PC-3 (cell line): ENCODE measurements at regions not wholly inside any gene's neighbourhood (a gene's known extent, or its start where the extent isn't known, plus 50 kb on each side); places are given as distances from the start of the nearest gene placed in this dataset.

Experiments
- ATAC-seq: fragments of 200-7000 bp; cut with Tn5 transposase; 2 replicates; pipeline ENCODE4 v1.9.1; 2020; ENCODE audit warnings: mild to moderate bottlenecking, moderate library complexity
- BruUV-seq: library from RNA; stranded (reverse); fragments of 400-500 nt; replicated peaks from 2 replicates; lab custom pipeline; 2021; lab: Mats Ljungman, UMichigan
- CTCF ChIA-PET: fragments of 300-600 bp; sonication (Branson Sonifier 250); formaldehyde crosslinking; loops from one replicate; lab custom pipeline; 2022; ENCODE audit warnings: antibody characterized with exemption; lab: Charles Lee
- POLR2A ChIA-PET: fragments of 300-600 bp; sonication (Branson Sonifier 250); formaldehyde crosslinking; loops from one replicate; lab custom pipeline; 2022; ENCODE audit warnings: antibody characterized with exemption; ENCODE audit not compliant: unreplicated experiment; lab: Charles Lee
- DNase-seq: peaks from one replicate; pipeline ENCODE4 v3.0.0-alpha.2; 2015
- H2AFZ ChIP-seq: fragments of 300-600 bp; sonication (generic); 2 replicates; pipeline ENCODE4 v1.6.0; 2016; ENCODE audit warnings: antibody characterized with exemption, low read length
- H3F3A ChIP-seq: fragments of 300-600 bp; sonication (generic); one replicate; pipeline ENCODE4 v1.6.0; 2017; ENCODE audit warnings: antibody characterized with exemption, low read length, control low read depth, mild to moderate bottlenecking; ENCODE audit not compliant: unreplicated experiment
- H3K27ac ChIP-seq: fragments of 300-600 bp; sonication (generic); 2 replicates; pipeline ENCODE4 v1.5.1; 2016; ENCODE audit warnings: mild to moderate bottlenecking, low read length
- H3K27me3 ChIP-seq: fragments of 300-600 bp; sonication (generic); 2 replicates; pipeline ENCODE4 v1.6.1; 2016; ENCODE audit warnings: low read length, mixed read lengths
- H3K36me3 ChIP-seq: fragments of 300-600 bp; sonication (generic); 2 replicates; pipeline ENCODE4 v1.6.1; 2016; ENCODE audit warnings: low read depth, mixed run types, low read length, mixed read lengths
- H3K4me1 ChIP-seq: fragments of 300-600 bp; sonication (generic); 2 replicates; pipeline ENCODE4 v1.5.1; 2016; ENCODE audit warnings: low read length; ENCODE audit not compliant: insufficient read depth
- H3K4me2 ChIP-seq: fragments of 300-600 bp; sonication (generic); 2 replicates; pipeline ENCODE4 v1.6.0; 2016; ENCODE audit warnings: low read length
- H3K4me3 ChIP-seq: fragments of 300-600 bp; sonication (generic); 2 replicates; pipeline ENCODE4 v1.5.1; 2016; ENCODE audit warnings: mild to moderate bottlenecking, low read length, mixed read lengths
- H3K79me2 ChIP-seq: fragments of 300-600 bp; sonication (generic); 2 replicates; pipeline ENCODE4 v1.6.1; 2017; ENCODE audit warnings: low read length, mixed read lengths
- H3K9ac ChIP-seq: fragments of 300-600 bp; sonication (generic); 2 replicates; pipeline ENCODE4 v1.6.0; 2016; ENCODE audit warnings: mild to moderate bottlenecking, low read length
- H3K9me2 ChIP-seq: fragments of 300-600 bp; sonication (generic); replicated peaks from 2 replicates; pipeline ENCODE4 v1.6.1; 2016; ENCODE audit warnings: mixed run types, low read length, mixed read lengths
- H3K9me3 ChIP-seq: fragments of 300-600 bp; sonication (generic); 2 replicates; pipeline ENCODE4 v1.6.1; 2016; ENCODE audit warnings: low read length, mixed read lengths
- H4K20me1 ChIP-seq: fragments of 300-600 bp; sonication (generic); 2 replicates; pipeline ENCODE4 v1.6.1; 2016; ENCODE audit warnings: low read length, mixed read lengths
- EZH2 ChIP-seq: fragments of 300-600 bp; sonication (generic); IDR thresholded peaks from one replicate; pipeline ENCODE4 v1.6.1; 2017; ENCODE audit warnings: antibody characterized with exemption, mild to moderate bottlenecking, low read length; ENCODE audit not compliant: unreplicated experiment
- EZH2phosphoT487 ChIP-seq: fragments of 300-600 bp; sonication (generic); IDR thresholded peaks from 2 replicates; pipeline ENCODE4 v1.6.1; 2018; ENCODE audit warnings: mild to moderate bottlenecking, antibody characterized with exemption, low read length, borderline replicate concordance
- intact Hi-C: fragments of 100-400 bp; cut with micrococcal nuclease; formaldehyde crosslinking; loops from 2 replicates; pipeline ENCODE4 v1.9.0; 2023
- TF ChIP-seq, protein P1 (sequence below): fragments of 300-600 bp; sonication (generic); conservative IDR thresholded peaks from 2 replicates; pipeline ENCODE4 v1.5.1; 2017; ENCODE audit warnings: antibody characterized with exemption, low read depth, mild to moderate bottlenecking, low read length

DNA sequence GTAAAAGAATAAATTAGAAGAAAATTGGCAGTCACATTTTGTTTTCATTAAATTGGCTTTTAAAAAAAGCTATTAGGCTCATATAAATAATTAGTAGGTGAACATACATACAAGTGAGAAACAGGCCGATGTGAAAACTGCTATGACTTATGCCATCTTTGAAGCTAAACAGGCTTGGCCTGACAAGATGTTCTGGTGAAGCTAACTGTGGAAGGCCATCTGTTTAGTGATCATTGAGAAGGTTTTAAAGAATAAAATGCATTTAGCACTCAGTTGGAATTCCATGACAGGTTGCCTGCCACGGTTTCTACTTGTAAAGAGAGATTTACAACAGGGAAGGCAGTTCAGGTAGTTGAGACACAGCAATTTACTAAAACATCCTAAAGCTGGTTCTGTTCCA is 264.0 kb upstream of the AGTR1 start:
- no peak for ATAC-seq
- Histone ChIP-seq H4K20me1 (no peaks in the 10 kb centered on the region), H2AFZ (no peak overlapping the region), H3K36me3 (no peaks in the 10 kb centered on the region), H3K27me3 (no peaks in the 10 kb centered on the region), H3K27ac (no peak overlapping the region), H3K4me2 (no peak overlapping the region), H3F3A (no peaks in the 10 kb centered on the region), H3K9me2 (no peaks in the 10 kb centered on the region), H3K9me3 (no peaks in the 10 kb centered on the region), H3K79me2 (no peaks in the 10 kb centered on the region), H3K4me3 (no peak overlapping the region), H3K4me1 (no peaks in the 10 kb centered on the region), H3K9ac (no peak overlapping the region)
- DNase-seq, result no peak
- no TSS peak for BruUV-seq
- intact Hi-C loops, result no loop called here
- POLR2A ChIA-PET, result no interaction called here
- TF ChIP-seq, protein P1, sequence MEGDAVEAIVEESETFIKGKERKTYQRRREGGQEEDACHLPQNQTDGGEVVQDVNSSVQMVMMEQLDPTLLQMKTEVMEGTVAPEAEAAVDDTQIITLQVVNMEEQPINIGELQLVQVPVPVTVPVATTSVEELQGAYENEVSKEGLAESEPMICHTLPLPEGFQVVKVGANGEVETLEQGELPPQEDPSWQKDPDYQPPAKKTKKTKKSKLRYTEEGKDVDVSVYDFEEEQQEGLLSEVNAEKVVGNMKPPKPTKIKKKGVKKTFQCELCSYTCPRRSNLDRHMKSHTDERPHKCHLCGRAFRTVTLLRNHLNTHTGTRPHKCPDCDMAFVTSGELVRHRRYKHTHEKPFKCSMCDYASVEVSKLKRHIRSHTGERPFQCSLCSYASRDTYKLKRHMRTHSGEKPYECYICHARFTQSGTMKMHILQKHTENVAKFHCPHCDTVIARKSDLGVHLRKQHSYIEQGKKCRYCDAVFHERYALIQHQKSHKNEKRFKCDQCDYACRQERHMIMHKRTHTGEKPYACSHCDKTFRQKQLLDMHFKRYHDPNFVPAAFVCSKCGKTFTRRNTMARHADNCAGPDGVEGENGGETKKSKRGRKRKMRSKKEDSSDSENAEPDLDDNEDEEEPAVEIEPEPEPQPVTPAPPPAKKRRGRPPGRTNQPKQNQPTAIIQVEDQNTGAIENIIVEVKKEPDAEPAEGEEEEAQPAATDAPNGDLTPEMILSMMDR, result no peak
- TF ChIP-seq EZH2phosphoT487, result no peak
- no peak for TF ChIP-seq EZH2
- CTCF ChIA-PET, result no interaction called here

- POLR2A ChIA-PET, result no interaction called here
- CTCF ChIA-PET, result no interaction called here
- Histone ChIP-seq H3K9ac (no peak overlapping the region), H3F3A (no peaks in the 10 kb centered on the region), H3K4me1 (no peaks in the 10 kb centered on the region), H3K4me2 (no peak overlapping the region), H3K27ac (no peak overlapping the region), H2AFZ (no peak overlapping the region), H3K27me3 (no peaks in the 10 kb centered on the region), H3K4me3 (no peak overlapping the region), H3K79me2 (no peaks in the 10 kb centered on the region), H3K9me2 (no peaks in the 10 kb centered on the region), H3K9me3 (no peaks in the 10 kb centered on the region), H3K36me3 (no peaks in the 10 kb centered on the region), H4K20me1 (no peaks in the 10 kb centered on the region)
- BruUV-seq, result no TSS peak
- DNase-seq (no peak), ATAC-seq (no peak)
- intact Hi-C loops, result no loop called here
- TF ChIP-seq, protein P1, result no peak
- no peak for TF ChIP-seq EZH2
- TF ChIP-seq EZH2phosphoT487, result no peak
Observed at GRCh38 chr3:148435534-148435933, 262.2 kb upstream of the AGTR1 start.

- H3K4me1 ChIP-seq, result no peaks in the 10 kb centered on the region
- H3K79me2 ChIP-seq, result no peaks in the 10 kb centered on the region
- no peak for ATAC-seq
- CTCF ChIA-PET, result no interaction called here
- peaks cover 1% of the 10 kb centered on the region; the same call in 1 of the 2 replicates for H3K27me3 ChIP-seq
- no TSS peak for BruUV-seq
- no peak for TF ChIP-seq EZH2
- H3K4me3 ChIP-seq, result no peak overlapping the region
- POLR2A ChIA-PET, result no interaction called here
- no peak overlapping the region for H3K27ac ChIP-seq
- no peak for DNase-seq
- no peak overlapping the region for H3K4me2 ChIP-seq
- no peaks in the 10 kb centered on the region for H3K9me3 ChIP-seq
- H3F3A ChIP-seq, result no peaks in the 10 kb centered on the region
- intact Hi-C loops, result no loop called here
- no peak overlapping the region for H2AFZ ChIP-seq
- no peaks in the 10 kb centered on the region for H3K36me3 ChIP-seq
- H4K20me1 ChIP-seq, result no peaks in the 10 kb centered on the region
- no peak overlapping the region for H3K9ac ChIP-seq
- no peaks in the 10 kb centered on the region for H3K9me2 ChIP-seq
Observed at GRCh38 chr3:148439254-148439822, 258.4 kb upstream of the AGTR1 start.
